SK-N-SH (cell line): ENCODE measurements at regions not wholly inside any gene's neighbourhood (a gene's known extent, or its start where the extent isn't known, plus 50 kb on each side); places are given as distances from the start of the nearest gene placed in this dataset.

Source experiments
- CHD2 ChIP-seq: fragments of 150-350 bp; IDR thresholded peaks from 2 replicates; pipeline ENCODE4 v1.6.1; 2018; ENCODE audit warnings: low read length; ENCODE audit not compliant: partially characterized antibody
- POLR2AphosphoS5 ChIP-seq: IDR thresholded peaks from 2 replicates; pipeline ENCODE4 v1.6.1; 2012; ENCODE audit warnings: low read depth, low read length
- SIN3A ChIP-seq: IDR thresholded peaks from 2 replicates; pipeline ENCODE4 v1.6.1; 2012; ENCODE audit warnings: low read depth, mild to moderate bottlenecking, low read length, moderate library complexity, borderline replicate concordance
- TAF1 ChIP-seq: IDR thresholded peaks from 2 replicates; pipeline ENCODE4 v1.6.1; 2012; ENCODE audit warnings: low read depth, mild to moderate bottlenecking, low read length, moderate library complexity, borderline replicate concordance
- TF ChIP-seq, protein P1 (sequence below): IDR thresholded peaks from 2 replicates; pipeline ENCODE4 v1.4.0; 2012; ENCODE audit warnings: low read depth
- TF ChIP-seq, protein P2 (sequence below): fragments of 150-350 bp; IDR thresholded peaks from 2 replicates; pipeline ENCODE4 v1.6.1; 2017; ENCODE audit warnings: antibody characterized with exemption, low read length, low read depth, borderline replicate concordance
- TF ChIP-seq, protein P3 (sequence below): fragments of 200-600 bp; sonication (generic); IDR thresholded peaks from 2 replicates; pipeline ENCODE4 v1.6.1; 2017; ENCODE audit warnings: antibody characterized with exemption, mild to moderate bottlenecking, moderate library complexity

DNA sequence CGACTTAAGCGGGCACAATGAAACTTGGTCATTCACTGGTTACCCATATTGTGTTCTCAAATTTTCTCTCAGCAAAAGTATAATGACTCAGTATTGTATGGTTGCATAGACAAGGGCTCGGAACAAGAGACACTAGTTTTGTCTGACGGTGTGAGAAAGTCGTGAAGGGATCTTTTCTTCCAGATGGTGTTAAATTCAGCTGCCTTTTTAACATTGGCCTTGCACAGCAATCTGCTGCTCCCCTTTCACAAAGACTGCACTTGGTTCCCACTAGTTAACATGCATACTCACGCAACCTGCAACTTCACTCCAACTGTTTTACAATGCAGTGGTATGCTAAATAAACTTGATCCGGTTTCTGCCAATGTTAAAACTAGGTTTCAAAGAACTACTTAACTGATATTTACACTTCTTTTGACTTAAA, 219.2 kb downstream of the MEF2C start:
- TF ChIP-seq, protein P1, sequence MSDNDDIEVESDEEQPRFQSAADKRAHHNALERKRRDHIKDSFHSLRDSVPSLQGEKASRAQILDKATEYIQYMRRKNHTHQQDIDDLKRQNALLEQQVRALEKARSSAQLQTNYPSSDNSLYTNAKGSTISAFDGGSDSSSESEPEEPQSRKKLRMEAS, result no peak
- TF ChIP-seq POLR2AphosphoS5, result no peak
- TF ChIP-seq SIN3A, result no peak
- TF ChIP-seq, protein P2, sequence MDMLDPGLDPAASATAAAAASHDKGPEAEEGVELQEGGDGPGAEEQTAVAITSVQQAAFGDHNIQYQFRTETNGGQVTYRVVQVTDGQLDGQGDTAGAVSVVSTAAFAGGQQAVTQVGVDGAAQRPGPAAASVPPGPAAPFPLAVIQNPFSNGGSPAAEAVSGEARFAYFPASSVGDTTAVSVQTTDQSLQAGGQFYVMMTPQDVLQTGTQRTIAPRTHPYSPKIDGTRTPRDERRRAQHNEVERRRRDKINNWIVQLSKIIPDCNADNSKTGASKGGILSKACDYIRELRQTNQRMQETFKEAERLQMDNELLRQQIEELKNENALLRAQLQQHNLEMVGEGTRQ, result no peak
- TF ChIP-seq, protein P3, sequence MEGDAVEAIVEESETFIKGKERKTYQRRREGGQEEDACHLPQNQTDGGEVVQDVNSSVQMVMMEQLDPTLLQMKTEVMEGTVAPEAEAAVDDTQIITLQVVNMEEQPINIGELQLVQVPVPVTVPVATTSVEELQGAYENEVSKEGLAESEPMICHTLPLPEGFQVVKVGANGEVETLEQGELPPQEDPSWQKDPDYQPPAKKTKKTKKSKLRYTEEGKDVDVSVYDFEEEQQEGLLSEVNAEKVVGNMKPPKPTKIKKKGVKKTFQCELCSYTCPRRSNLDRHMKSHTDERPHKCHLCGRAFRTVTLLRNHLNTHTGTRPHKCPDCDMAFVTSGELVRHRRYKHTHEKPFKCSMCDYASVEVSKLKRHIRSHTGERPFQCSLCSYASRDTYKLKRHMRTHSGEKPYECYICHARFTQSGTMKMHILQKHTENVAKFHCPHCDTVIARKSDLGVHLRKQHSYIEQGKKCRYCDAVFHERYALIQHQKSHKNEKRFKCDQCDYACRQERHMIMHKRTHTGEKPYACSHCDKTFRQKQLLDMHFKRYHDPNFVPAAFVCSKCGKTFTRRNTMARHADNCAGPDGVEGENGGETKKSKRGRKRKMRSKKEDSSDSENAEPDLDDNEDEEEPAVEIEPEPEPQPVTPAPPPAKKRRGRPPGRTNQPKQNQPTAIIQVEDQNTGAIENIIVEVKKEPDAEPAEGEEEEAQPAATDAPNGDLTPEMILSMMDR, result no peak
- TF ChIP-seq CHD2, result no peak
- TF ChIP-seq TAF1, result no peak
